HL-60 (cell line): ENCODE measurements at regions not wholly inside any gene's neighbourhood (a gene's known extent, or its start where the extent isn't known, plus 50 kb on each side); places are given as distances from the start of the nearest gene placed in this dataset.

Experiments
- CTCF ChIP-seq: IDR thresholded peaks from one replicate; pipeline ENCODE4 v1.5.1; 2011; ENCODE audit warnings: low read length, control low read depth, inconsistent platforms; ENCODE audit not compliant: insufficient read depth
- POLR2AphosphoS5 ChIP-seq: IDR thresholded peaks from 2 replicates; pipeline ENCODE4 v1.6.1; 2012; ENCODE audit warnings: low read depth
- REST ChIP-seq: IDR thresholded peaks from 2 replicates; pipeline ENCODE4 v1.6.1; 2012; ENCODE audit warnings: low read depth; ENCODE audit not compliant: insufficient replicate concordance

GRCh38 chr18:78158943-78159342 lies 820.7 kb upstream of the SALL3 start:
- TF ChIP-seq CTCF: no peak
- TF ChIP-seq POLR2AphosphoS5: no peak
- no peak for TF ChIP-seq REST
